GM18909 (cell line): ENCODE measurements at regions not wholly inside any gene's neighbourhood (a gene's known extent, or its start where the extent isn't known, plus 50 kb on each side); places are given as distances from the start of the nearest gene placed in this dataset.

Experiments used
- ATAC-seq: cut with Tn5 transposase; IDR thresholded peaks from one replicate; pipeline ENCODE4 v1.9.1; 2021; ENCODE audit warnings: mild to moderate bottlenecking; ENCODE audit not compliant: unreplicated experiment, poor library complexity

DNA sequence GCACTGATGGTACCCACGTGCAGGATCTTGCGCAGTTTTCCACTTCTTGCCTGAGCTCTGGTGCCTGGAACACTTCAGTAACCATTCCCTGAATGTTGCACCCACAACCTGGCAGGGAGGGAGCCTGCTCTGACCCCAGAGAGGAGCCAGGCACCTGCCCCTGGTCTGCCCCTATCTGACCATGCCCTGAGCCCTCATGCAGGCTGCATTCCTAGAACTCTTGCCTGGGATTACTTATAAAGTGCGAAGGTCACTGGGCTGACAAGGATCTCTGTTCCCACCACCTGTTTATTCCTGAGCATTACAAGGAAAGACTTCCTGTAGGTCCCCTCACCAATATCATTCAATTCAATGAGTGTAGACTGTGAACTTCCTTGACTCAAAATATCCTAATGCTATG lies 191.9 kb upstream of the FMN2 start:
- ATAC-seq: no peak

DNA sequence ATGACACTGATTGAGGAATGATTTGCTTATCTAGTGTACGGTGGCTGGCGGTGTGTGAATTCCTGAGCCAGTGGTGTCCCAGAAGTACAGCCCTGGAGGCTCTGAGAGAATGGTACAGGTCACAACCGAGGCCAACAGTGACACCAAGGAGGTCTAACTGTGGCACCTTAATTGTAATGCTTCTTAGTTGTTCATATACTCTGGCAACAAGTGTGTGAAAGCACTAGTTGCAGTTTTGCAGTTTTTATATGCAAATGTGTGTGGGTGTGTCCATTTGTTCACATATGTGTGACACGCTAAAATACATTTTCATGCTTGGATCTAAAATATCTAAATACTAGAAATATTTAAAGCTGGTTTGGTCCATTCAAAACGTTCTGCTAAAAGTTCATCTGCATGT lies 185.3 kb upstream of the FMN2 start:
- ATAC-seq: no peak

DNA sequence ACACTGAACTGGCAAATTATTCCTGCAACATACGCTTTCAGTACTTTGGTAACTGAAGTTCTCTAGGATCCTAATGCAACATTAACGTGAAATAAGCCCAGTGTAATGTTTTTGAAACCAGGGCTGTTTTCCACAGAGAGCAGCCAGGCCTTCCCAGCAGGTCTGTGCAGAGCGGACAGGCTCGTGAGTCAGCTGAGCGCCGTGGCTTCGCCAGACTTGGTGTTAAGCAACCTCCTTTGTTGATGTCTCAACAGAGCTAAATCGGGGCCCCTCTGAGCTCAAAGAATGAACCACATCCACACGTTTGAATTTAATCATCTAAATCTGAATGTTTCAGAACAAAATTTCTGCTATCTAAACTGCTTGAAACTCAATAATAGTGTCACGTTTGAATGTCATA lies 181.8 kb upstream of the FMN2 start:
- no peak for ATAC-seq

DNA sequence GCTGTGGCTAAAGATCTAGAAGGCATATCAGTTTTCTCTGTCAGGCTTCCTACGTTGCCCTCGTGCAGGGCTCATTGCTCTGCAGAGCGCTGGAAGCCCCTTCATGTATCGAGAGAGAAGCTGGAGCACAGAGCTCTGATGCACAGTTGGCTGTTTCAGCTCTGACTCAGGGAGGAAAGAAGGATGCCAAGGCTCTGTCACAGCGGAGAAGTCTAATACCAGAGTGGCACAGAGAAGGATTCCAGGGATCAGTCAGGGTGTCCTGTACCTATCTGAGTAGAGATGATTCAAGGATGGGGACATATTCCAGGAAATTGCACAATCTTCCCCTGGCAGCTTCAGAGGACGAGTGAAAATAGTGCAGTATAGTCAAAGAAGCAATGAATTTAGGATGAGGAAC lies 179.2 kb upstream of the FMN2 start:
- no peak for ATAC-seq

DNA sequence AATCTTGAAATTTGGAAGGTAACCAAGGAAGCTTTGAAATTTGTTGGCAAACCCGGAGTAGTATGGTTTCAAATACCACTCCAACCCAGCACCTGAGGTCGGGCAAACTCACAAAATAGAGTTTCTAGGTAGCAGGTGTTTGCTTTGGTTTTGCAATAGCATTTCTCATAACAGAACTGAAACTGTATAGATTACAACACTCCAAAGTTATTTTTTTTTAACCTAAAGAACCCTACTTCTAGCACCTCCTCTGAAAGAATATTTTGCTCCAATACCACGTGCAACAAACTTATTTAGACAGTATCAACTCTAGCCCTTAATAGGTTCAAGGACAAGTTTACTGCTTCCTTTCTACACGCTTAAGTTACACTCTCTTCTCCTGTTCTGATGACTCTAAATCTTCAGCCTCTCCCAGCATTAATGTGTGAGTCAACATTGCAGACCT lies 178.5 kb upstream of the FMN2 start:
- no peak for ATAC-seq

DNA sequence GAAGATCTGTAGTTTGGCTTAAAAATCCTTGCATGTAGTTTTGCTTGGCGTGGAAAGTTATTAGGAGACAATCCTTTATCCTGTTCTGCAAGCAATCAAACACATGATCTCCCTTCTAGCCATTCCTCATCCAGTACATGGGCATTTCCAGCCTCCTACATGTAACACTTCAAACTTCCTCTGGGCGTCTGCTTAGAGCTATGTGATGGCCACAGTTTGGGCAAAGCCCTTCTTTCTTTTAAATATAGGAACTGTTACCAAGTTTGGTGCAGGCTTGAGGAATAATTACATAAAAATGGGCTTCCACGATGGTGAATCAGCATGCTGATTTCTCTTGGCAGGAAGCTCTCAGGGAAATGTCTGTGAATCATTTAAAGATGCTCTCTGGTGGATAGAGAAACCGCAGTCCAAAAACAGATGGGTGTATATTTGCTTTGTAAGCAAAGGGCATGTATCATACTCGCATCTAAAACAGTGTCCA lies 176.9 kb upstream of the FMN2 start:
- no peak for ATAC-seq

DNA sequence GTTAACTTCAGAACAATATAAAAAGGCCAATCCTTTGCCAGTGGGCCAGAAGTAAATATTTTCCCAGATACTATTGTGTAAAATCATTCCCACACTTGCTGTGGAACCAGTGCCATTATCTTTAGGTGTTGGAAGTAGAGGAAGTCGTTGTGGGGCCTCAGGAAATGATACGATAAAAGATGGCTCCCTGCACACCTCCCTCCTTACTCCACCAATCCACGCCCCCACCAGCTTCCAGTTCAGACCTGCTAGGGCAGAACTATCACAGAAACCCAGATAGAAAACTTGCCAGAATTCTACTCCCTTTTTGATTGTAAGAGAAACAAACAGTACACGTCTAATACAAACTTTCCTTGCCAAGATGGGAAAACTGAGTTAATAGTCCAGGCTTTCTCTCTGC lies 173.0 kb upstream of the FMN2 start:
- ATAC-seq: no peak

DNA sequence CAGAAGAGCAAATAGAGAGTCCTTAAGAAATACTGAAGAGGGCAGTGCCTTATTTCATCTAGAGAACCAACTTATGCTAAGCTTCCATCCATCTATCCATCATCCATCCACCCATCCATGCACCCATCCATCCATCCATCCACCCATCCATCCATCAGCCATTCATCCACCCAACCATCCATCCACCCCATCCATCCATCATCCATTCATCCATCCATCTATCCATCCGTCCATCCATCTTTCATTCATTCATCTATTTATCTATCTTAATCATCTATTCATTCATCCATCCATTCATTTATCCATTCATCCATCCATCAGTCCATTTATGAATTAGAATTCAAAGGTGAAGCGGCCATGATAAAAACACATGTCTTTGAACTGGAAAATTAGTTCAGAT lies 171.5 kb upstream of the FMN2 start:
- ATAC-seq: no peak

DNA sequence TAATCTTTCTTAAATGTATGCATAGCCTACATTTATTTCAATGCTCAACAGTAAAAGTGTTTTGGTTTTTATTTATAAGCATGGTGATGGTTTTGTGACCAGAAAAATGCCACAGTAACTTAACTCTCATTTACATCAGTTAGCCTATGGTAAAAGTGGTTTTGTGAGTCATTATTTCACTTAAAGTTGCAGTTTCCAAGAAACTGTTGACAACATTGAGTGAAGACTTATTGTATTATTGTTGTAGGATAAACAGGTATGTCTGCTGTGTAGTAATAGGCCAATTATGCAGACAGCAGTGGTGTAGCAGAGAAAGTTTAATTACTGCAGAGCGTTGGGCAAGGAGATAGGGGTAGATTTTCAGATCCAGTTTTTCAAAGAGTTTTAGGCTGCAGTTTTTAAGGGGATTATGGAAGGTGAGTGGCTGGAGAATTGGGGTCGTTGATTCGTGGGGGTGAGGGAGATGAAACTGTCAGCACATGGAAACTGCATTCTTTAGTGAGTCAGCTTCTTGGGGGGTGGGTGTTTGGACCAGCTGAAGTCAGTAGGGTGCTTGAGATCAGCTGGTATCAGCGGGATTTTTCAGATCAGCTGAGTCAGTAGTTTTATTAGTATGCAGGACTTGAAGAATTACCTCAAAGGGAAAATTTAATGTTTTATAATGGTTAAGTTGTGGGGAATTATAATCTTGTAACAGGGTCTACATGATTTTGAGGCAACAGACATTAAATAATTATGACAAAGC lies 168.7 kb upstream of the FMN2 start:
- ATAC-seq: no peak

DNA sequence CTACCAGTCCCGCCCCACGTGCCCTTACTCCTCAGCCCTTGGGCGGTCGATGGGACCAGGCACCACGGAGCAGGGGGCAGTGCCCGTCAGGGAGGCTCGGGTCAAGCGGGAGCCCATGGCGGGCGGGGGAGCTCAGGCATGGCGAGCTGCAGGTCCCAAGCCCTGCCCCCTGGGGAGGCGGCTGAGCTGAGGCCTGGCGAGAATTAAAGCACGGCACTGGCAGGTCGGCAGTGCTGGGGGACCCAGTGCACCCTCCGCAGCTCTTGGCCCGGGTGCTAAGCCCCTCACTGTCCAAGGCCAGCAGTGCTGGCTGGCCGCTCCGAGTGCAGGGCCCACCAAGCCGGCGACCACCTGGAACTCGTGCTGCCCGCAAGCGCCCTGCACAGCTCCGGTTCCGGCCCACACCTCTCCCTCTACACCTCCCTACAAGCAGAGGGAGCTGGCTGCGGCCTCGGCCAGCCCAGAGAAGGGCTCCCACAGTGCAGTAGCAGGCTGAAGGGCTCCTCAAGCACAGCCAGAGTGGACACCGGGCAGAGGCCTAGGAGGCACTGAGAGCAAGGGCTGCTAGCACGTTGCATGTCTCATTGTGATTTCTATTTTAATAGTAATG lies 166.8 kb upstream of the FMN2 start:
- no peak for ATAC-seq

DNA sequence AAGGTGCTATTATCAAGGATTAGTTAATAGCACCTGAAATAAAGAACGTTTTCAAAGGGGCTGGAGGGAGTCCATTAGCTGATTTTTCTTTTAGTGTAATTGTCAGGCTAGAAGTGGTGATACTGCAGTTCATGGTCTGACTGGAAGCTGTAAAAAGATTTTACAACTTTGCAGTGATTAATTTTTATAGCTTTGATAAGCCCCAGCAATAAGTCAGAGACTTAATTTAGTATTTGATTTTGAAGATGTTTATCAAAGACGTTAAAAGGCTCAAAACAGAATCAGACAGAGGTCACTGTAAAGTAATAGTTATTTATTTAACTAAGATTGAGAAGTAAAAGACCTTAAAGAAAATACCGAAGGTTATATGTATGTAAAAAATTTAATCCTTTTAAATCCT lies 165.5 kb upstream of the FMN2 start:
- no peak for ATAC-seq

DNA sequence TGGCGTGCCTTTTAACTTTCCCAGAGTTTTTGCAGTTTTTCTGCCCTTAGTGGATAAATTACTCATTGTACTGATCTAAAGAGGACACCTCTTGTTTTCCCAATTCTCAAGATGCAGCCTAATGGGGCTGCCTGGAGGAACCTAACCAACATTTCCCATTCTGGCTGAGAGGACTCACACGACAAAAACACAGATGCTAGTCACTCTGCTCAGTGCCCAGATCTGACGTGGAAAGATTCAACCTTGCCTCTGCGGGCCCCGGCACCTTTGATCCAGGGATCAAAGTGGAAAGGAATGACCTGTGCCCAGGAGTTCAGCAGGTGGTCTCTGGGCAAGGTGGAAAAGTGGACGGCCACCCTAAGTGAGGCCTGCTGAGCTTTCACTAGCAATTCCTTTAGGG lies 162.4 kb upstream of the FMN2 start:
- no peak for ATAC-seq

DNA sequence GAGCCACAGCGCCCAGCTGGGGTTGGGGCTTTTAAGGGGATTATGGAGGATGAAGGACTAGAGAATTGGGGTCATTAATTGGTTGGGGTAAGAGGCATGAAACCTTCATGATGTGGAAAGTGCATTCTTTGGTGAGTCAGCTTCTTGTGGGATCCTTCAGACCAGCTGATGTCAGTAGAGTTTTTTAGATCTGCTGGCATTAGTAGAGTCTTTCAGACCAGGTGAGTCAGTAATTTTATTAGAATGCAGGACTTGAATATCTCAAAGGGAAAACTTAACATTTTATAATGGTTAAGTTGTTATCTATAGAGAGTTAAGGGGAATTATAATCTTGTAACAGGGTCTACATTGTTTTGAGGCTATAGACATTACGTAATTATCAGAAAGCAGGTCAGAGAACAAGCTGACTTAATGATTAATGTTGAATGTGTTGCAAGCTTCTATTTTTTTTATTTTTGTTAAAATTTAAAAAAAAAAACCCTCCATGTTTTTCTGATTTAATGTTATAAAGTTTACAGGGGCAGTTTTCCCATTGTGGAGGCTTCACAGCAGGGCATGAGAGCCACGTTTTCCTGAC lies 160.9 kb upstream of the FMN2 start:
- no peak for ATAC-seq

DNA sequence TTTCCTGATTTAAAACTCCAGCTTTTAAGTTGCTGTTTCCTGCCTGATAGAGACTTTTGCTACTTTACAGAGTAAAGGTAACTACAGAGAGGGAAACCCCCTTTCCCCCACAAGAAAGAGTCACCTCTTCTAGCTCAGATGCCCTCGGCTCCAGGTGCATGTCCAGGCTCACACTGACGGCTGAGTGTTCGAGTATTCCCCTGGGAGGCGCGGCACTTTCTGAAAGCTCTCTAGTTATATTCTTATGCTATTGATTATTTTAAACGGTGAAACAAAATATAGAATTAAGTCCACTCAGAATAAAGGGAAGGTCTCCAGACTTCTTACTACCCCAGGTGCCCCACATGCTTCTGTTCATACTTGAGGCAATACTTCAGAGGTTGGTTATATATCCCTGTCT lies 160.3 kb upstream of the FMN2 start:
- ATAC-seq: no peak

DNA sequence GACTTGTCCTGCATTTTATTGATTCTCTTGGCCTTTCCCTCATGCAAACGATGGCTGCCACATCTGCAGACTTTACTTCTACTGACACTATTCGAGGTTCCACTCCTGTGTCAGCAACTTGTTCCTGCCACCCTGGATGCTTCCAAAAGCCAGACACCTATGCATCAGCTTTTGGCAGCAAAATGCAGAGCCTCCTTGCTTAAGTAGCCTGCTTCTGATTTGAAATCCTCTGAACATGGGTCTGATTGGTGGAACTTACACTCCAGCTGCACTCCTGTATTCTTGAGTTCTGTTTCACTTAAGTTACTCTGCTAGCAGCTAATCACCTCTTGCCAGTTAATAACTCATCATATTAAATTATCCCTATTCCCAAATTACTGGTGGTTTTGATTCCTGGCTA lies 152.1 kb upstream of the FMN2 start:
- no peak for ATAC-seq

DNA sequence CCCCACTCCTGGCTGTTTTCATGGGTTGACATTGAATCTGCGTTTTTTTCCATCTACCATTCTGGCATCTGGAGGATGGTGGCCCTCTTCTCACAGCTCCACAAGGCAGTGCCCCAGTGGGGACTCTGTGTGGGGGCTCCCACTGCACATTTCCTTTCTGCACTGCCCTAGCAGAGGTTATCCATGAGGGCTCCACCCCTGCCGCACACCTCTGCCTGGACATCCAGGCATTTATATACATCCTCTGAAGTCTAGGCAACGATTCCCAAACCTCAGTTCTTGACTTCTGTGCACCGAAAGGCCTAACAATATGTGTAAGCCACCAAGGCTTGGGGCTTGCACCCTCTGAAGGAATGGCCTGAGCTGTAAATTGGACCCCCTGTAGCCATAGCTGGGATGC lies 147.9 kb upstream of the FMN2 start:
- ATAC-seq: no peak

DNA sequence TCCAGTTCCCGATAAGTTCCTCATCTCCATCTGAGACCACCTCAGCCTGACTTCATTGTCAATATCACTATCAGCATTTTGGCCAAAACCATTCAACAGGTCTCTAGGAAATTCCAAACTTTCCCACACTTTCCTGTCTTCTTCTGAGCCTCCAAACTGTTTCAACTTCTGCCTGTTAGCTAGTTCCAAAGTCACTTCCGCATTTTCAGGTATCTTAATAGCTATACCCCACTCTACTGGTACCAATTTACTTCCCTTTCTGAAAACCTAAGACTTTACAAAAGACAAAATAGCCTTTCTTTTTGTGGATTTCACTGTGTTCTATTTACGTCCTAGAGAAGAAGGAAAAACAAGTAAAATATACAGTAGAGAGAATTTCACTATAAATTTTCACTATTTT lies 147.0 kb upstream of the FMN2 start:
- ATAC-seq: no peak

DNA sequence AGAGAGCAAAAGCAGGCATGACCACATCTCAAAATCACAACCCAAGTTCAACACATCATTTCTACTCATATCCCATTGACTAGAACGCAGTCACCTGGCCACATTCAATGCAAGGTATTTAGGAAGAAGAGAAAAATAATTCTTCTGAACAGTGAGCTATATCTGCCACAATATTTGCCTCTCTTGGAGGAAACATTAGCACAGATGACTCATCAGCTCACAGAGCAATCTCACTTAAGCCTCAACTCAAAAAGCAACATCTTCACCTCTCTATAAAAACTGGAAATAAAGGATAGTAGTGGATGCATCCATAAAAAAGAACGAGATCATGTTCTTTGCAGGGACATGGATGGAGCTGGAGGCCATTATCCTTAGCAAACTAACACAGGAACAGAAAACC lies 143.9 kb upstream of the FMN2 start:
- ATAC-seq: no peak

DNA sequence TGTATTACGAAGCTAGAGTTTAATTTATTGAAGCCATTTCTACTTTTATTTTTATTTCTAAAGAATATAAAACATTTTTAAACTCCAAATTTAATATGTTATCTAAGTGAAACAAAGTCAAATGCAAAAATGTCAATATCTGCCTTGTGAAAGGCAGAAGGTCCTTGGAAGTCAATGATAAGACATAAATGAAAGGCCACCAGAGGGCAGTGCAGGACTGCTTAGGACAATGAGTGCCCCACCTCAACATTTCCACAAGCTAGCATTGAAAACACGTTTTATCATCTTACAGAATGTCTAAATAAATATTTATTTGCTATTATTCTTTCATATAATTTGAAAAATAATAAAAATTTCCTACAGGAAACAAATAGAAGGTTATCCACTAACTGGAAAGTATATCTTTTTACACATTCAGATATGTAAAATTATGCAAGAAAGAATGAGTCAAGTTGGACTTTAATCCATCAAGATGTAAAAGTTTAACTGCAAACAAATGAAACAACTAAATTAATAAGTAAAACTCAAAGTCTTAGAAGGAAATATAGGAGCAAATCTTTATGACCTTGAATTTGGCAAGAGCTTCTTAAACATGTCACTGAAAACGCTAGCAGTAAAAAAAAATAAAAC lies 140.1 kb upstream of the FMN2 start:
- ATAC-seq: peak; percentile 67

DNA sequence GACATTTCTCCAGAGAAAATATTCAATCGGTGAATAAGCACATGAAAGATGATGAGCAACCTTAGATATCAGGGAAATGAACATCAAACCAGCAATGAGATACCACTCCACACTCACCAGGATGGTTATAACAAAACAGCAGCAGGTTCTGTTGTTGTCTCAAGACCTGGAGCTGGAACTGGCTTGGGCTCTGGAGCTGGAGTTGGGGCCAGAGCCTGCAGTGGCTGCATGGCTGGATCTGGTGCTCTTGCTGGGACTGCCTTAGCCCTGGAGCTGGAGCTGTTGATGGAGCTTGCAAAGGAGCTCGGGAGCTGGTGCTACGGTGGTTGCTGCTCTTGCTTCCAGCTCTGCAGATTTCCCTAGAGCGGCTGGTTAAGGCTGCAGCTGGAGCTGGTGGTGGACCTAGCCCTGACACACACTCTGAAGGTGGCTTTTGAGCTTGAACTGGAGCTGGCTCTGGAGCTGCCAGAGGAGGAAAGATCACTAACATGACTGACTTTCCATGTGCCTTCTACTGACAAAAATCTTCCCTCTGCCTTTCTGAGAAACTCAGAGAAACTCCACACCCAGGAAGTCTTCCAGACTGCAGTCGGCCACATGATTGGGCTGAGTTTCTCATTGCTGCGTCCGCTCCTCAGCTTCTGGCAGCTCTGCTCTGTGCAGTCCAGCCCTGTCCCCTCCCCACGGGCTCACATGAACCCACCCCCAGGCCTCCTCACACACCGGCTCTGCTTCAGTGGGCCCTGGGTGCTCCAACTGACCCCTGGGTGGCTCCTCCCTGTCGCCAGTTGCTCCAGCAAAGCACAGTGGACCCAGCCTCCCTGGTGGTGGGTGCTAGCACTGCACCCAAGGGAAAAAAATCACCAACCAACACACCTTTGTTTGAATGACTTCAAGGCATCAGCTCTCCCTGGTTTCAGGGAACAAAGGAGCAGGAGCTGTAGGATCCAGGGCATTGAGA lies 139.1 kb upstream of the FMN2 start:
- peak; percentile 59 for ATAC-seq
